Stimulated activated CD4-positive, alpha-beta T cell treated with anti-CD3 and anti-CD28 coated beads, Interleukin-4, amount 100 ng/mL, for 1 hour (primary cell): ENCODE measurements at regions not wholly inside any gene's neighbourhood (a gene's known extent, or its start where the extent isn't known, plus 50 kb on each side); places are given as distances from the start of the nearest gene placed in this dataset.

Experiments
- DNase-seq: peaks from one replicate; pipeline ENCODE4 v3.0.0-alpha.2; 2020

DNA sequence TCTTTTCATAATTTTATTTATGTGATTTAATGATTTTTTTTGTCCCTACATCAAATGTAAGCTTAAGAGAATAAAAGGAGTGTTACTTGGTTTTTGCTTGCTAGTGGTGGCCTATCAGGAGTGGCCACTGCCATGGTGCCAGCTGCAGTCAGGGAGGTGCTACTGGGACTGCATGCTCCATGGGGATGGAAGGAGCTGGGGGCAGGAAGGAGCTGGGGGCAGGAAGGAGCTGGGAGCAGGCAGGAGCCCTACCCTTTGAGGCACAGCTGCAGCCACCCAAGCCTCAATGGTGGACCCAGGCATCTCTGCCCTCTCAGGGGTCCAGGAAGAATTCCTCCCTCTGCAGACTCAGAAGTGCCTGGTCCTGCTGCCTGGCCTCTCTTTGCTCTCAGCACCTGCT is 796.0 kb downstream of the SLC16A7 start:
- no peak for DNase-seq

GRCh38 chr12:60393093-60393492 is 797.3 kb downstream of the SLC16A7 start:
- DNase-seq = no peak

DNA sequence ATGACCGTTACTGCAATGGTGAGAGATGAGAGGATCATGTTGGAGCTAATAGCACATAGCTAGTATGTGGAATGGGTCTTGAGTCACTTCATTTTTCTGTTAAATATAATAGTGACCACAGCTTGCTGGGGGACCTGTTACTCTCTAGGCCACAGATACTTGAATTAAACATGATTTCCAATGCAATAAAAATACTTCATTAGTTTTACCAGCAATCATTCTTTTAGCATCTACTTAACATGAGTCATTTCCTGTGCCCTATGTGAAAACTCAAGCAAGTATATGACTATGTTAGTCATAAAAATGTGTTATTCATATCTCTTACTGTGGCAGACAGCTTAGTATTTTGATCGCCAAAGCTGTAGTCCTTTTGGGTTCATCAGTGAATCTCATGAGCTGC is 798.8 kb downstream of the SLC16A7 start:
- DNase-seq = no peak

DNA sequence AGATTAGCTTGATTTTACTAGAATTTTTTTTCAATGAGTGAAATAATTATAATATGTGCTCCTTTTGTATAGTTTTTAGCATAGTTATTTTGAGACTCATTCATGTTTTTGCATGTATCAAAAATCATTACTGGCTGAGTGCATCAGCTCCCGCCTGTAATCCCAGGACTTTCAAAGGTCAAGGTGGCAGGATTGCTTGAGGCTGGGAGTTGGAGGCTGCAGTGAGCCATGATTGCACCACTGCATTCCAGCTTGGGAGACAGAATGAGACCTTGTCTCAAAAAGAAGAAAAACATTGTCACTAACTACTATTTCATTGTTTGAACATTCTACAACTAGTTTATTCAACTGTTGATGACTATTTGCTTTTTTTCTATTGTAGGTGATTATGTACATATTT is 802.7 kb downstream of the SLC16A7 start:
- no peak for DNase-seq

DNA sequence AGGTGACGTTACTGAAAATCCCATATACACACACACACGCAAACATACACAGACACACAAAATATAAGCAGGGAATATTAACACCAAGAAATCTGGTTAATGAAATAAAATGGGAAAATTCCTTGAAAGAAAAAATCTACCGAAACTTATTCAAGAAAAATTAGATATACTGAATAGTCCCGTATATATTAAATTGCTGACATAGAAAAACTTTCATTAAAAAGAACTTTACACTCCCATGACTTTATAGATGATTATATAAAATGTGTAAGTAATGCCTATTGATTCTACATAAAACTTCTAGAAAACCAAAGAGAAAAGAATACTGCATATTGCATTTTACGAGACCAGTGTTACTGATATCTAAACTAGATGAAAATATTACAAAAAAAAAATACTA is 803.2 kb downstream of the SLC16A7 start:
- DNase-seq = no peak

- no peak for DNase-seq
These were observed 807.2 kb downstream of the SLC16A7 start for GRCh38 chr12:60402996-60403395.

- no peak for DNase-seq
These were observed 819.5 kb downstream of the SLC16A7 start for GRCh38 chr12:60415351-60415750.

- no peak for DNase-seq
These were observed 824.2 kb downstream of the SLC16A7 start for GRCh38 chr12:60419986-60420385.

DNA sequence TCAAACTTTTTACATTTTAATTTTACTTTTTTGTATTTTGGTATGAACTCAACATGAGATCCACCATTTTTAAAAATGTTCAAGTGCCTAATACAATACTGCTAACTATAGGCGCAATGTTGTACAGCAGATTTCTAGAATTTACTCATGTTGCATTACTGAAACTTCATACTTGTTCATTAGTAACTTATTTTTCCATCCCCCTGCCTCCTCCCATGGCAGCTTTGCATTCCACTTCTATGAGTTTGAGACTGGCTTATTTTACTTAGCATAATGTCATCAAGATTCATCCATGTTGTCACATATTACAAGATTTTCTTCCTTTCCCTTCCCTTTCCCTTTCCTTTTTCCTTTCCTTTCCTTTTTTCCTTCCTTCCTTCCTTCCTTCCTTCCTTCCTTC is 825.9 kb downstream of the SLC16A7 start:
- DNase-seq = no peak

GRCh38 chr12:60437297-60437696 is 841.5 kb downstream of the SLC16A7 start:
- no peak for DNase-seq

DNA sequence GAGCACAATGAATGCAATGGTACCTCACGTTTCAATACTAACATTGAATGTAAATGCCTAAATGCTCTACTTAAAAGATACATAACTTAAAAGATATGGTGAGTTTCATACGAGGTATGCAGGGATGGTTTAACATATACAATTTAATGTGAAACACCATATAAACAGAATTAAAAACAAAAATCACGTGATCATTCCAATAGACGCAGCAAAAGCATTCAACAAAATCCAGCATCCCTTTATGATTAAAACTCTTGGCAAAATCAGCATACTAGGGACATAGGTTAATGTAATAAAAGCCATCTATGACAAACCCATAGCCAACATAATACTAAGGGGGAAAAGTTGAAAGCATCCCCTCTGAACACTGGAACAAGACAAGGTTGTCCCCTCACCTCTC is 845.7 kb downstream of the SLC16A7 start:
- DNase-seq = no peak

DNA sequence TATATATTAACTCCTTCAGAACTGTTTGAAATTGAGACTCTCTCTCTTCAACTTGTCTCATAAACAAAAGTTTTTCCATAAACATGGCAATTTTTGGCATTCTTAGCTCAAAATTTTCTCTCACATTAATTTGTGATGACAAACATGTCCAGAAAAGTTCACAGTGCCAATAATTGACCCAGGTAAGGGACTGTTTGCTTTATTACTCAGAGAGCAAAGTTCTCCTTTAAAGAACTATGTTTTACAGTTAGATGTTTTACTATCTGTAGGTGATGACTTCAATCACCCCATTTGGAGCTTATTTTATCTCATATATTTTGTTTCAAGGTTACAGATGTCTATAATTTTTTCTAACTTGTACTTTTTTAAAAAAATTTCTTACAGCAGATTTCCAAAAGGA is 855.6 kb downstream of the SLC16A7 start:
- DNase-seq = no peak

DNA sequence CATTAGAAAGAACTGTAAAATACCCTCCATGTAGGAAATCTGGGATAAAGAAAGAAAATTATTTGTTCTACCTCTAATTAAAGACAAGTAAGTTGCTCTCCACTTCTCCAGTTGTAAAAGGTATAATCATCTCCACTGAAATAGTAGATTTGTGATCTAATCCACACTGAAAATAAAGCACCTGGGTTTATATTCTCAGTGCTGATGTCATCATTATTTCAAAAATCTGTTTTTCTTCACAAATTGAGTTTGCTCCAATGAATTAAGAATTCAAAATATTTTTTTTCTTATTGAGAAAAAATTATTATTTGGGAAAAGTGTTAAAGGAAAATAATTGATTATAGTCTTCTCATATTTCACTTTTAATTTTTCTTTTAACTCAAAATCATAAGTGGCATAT is 869.2 kb downstream of the SLC16A7 start:
- DNase-seq = no peak

DNA sequence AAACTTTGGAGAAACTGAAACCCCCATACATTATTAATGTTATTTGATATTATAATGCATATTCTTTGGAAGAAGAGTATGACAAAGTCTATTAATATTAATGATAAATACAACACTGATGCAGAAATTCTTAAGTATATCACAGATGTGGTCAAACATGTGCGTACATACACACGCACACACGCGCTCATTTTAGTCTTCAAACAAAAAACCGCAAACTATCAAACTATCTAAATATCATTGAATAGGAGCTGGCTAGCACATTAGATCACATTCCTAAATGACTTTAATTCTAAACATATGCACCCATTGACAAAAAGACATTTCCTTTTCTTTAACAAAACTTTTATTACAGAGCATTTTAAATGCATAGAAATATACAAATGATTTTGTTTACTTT is 872.7 kb downstream of the SLC16A7 start:
- DNase-seq = no peak

DNA sequence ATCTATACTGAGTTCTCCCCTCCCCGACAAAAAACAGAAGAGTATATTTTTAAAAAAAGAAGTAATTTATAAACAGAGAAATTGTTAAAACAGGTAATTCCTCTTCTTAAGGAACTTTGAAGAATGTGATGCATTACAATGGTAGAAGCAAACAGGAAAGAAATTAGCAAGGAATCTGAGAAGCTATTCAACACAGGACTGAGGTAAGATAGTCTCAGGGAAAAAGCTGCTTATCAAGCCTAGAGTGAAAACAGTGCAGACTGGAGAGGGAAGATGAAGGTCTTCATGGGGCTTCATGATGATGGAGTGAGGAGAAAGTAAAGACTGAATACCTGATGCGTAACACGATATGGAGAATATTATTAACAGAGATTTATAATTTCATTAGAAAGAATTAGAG is 880.0 kb downstream of the SLC16A7 start:
- DNase-seq = no peak

GRCh38 chr12:60487284-60487683 is 891.5 kb downstream of the SLC16A7 start:
- DNase-seq = no peak

DNA sequence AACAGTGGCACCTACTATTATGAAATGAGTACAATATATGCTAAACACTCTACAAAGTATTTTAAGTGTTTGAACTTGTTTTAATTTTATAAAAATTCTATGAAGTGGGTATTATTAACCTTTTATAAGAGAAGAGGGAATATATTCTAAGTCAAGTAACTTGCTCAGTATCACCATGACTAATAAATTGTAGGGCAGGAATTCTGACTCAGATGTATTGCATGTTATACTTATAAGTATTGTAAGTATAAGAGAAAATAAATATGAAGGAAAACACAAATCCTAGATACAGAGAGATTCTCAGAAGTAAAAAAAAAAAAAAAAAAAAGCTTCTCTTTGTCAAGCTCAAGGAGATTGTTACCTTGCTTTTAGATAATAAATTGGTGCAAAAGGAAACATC is 893.2 kb downstream of the SLC16A7 start:
- no peak for DNase-seq

DNA sequence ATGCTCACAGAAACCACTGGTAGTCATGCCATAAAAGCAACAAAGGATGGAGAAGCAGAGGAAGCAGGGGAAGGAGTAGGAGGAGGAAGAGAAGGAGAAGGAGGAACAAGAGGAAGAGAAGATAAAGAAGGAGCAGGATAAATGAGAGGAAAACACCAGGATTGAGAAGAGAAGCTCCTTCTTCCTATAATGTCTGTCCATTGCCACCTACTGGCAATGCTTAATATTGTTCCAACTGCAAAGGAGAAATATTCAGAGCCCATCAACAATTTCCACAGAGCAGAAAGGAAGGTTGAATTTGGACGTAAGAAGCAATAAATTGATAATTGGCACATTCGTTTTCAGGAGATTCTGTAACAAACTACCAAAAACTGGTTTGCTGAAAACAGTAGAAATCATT is 898.4 kb downstream of the SLC16A7 start:
- no peak for DNase-seq

- no peak for DNase-seq
These were observed 902.8 kb downstream of the SLC16A7 start for GRCh38 chr12:60498656-60499055.

DNA sequence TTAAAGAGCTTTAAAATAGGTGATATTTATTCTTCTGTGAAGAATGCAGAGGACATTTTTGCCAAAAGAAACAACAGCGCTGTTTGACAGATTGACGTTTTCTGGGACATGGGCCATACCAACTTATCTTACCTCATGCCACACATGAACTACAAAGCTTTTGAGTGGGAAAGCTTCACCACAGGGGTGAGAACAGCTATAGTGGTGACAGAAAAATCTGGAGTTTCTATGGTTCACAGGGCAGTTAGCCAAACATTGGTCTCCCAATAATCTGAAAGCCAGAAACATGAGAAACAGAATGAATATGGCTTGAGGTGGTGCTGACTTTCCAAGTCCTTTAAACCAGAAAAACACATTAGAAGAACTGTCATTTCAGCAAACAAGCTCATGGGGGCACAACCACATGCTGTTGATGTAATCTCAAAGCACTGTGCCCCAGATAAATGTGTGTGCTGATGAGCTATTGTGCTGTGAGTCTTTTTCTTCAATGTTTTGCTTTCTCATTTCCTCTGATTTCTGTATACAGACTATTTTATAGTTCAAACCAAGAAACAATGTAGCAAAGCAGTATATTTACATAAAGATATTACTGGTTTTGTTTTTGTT is 905.4 kb downstream of the SLC16A7 start:
- no peak for DNase-seq

GRCh38 chr12:60522684-60523400 is 927.0 kb downstream of the SLC16A7 start:
- DNase-seq = no peak

- DNase-seq = no peak
These were observed 933.4 kb downstream of the SLC16A7 start for GRCh38 chr12:60529261-60529660.

GRCh38 chr12:60529723-60530122 is 933.9 kb downstream of the SLC16A7 start:
- no peak for DNase-seq

GRCh38 chr12:60535363-60535762 is 939.5 kb downstream of the SLC16A7 start:
- no peak for DNase-seq

DNA sequence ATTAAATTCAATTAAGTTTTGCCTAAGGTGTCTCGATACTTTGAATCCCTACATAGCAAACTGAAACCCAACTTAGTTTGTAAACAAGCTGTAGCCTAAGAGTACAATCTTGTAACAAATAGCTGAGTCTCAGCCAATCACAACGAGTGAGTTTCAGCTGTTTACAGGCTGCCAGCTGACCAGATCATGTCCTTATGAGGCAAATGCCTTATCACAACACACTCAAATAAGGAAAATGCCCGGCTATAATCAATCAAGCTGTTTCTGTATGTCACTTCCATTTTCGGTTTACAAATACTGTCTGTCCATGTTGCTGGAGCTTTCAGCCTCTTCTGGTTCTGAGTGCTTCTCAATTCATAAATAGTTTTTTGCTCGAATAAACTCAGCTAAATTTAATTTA is 943.8 kb downstream of the SLC16A7 start:
- no peak for DNase-seq
